Psoas muscle (tissue), 7 donors: ENCODE measurements at regions not wholly inside any gene's neighbourhood (a gene's known extent, or its start where the extent isn't known, plus 50 kb on each side); places are given as distances from the start of the nearest gene placed in this dataset.

Experiments
- ATAC-seq, 4 donors: fragments of 200-7000 bp; cut with Tn5 transposase; one replicate each; pipeline ENCODE4 v1.9.1; 2020; ENCODE audit warnings: moderate library complexity in 3 of 4, mild to moderate bottlenecking in 2 of 4
- DNase-seq, 2 donors: peaks; one replicate each; pipeline ENCODE4 v3.0.0-alpha.2; 2020
- H3K27ac ChIP-seq: fragments of 200-600 bp; one replicate; pipeline ENCODE4 v1.8.0; 2022
- H3K27me3 ChIP-seq, 3 donors: fragments of 200-600 bp in 1 of 3; one replicate each; pipeline versions ENCODE4 v1.6.1 to v1.8.0; 2013 to 2022; ENCODE audit warnings: low read length in 2 of 3, mild to moderate bottlenecking in 2 of 3, moderate library complexity in 1 of 3; ENCODE audit not compliant: insufficient read depth in 3 of 3
- H3K36me3 ChIP-seq, 2 donors: fragments of 200-600 bp in 1 of 2; one replicate each; pipeline versions ENCODE4 v1.6.1 to v1.8.0; 2013 to 2022; ENCODE audit warnings: low read depth in 1 of 2, mild to moderate bottlenecking in 1 of 2, moderate library complexity in 1 of 2; ENCODE audit not compliant: insufficient read depth in 1 of 2
- H3K4me1 ChIP-seq: fragments of 200-600 bp; one replicate; pipeline ENCODE4 v1.8.0; 2022
- H3K4me3 ChIP-seq: fragments of 200-600 bp; one replicate; pipeline ENCODE4 v1.8.0; 2022; ENCODE audit warnings: mild to moderate bottlenecking
- H3K9me3 ChIP-seq: fragments of 200-600 bp; one replicate; pipeline ENCODE4 v1.8.0; 2022
- WGBS, 3 donors: extraction: QIAGEN DNeasy Blood & Tissue Kit; methylation state at CpG; one replicate each; pipeline versions ENCODE4 v1.1.6 to v1.1.7; 2013; 5-methylcytosine and 5-hydroxymethylcytosine counted together
- intact Hi-C, 2 donors: fragments of 100-400 bp; cut with DNase I; formaldehyde crosslinking; loops; one replicate each; pipeline versions ENCODE4 v1.11.0 to v1.14.2; 2022
- TF ChIP-seq, protein P1 (sequence below): fragments of 200-600 bp; IDR thresholded peaks from one replicate; pipeline ENCODE4 v1.8.0; 2022; ENCODE audit warnings: antibody characterized with exemption
- donor health status: healthy with polysubstance abuse.
- donor health status: DM: no; HTN: no; CAD: no; lungs with moderate emphysema.
- donor health status: Bipolar disorder and iron deficiency.
- donor health status: healthy.
- donor health status: DM: yes; HTN: yes; CAD: no.
- donor health status: DM: no; HTN: no; CAD: no.
- donor health status: DM: yes; HTN: yes; CAD: no.

DNA sequence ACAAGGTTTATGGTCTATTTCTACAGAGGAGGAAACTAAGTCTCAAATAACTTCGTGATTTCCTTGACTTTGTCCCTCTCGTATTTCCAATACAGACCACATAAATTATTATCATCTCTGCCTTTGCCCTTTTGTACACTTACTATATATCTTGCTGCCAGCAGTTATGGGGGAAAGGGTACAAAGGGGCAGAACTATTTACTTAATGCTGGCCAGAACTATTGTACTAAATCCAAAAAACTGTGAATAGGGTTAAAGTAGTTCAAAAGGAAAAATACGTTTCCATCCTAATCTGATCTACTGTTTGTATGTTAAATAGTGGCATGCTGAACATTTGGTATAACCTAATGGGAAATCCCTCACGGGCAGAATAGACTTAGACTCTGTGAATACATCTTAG, 537.3 kb upstream of the SEMA6D start:
- Histone ChIP-seq H3K4me3 (no peak overlapping the region), H3K4me1 (no peaks in the 10 kb centered on the region), H3K9me3 (no peaks in the 10 kb centered on the region), H3K27me3 (peaks cover 0 to 44% (median 4%) of the 10 kb centered on the region in 3 donors), H3K36me3 (no peaks in the 10 kb centered on the region), H3K27ac (no peak overlapping the region)
- intact Hi-C loops: loop anchor here in 1 of 2 donors (5.0 kb wide), 1 partner anchor 53 kb away; no protein-coding TSS in a partner anchor
- DNase-seq (no peak), ATAC-seq (no peak)
- TF ChIP-seq, protein P1, sequence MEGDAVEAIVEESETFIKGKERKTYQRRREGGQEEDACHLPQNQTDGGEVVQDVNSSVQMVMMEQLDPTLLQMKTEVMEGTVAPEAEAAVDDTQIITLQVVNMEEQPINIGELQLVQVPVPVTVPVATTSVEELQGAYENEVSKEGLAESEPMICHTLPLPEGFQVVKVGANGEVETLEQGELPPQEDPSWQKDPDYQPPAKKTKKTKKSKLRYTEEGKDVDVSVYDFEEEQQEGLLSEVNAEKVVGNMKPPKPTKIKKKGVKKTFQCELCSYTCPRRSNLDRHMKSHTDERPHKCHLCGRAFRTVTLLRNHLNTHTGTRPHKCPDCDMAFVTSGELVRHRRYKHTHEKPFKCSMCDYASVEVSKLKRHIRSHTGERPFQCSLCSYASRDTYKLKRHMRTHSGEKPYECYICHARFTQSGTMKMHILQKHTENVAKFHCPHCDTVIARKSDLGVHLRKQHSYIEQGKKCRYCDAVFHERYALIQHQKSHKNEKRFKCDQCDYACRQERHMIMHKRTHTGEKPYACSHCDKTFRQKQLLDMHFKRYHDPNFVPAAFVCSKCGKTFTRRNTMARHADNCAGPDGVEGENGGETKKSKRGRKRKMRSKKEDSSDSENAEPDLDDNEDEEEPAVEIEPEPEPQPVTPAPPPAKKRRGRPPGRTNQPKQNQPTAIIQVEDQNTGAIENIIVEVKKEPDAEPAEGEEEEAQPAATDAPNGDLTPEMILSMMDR: no peak
- WGBS, 3 donors: 29 to 39% (median 34%) methylated on average over 4 of the region's 4 CpGs

DNA sequence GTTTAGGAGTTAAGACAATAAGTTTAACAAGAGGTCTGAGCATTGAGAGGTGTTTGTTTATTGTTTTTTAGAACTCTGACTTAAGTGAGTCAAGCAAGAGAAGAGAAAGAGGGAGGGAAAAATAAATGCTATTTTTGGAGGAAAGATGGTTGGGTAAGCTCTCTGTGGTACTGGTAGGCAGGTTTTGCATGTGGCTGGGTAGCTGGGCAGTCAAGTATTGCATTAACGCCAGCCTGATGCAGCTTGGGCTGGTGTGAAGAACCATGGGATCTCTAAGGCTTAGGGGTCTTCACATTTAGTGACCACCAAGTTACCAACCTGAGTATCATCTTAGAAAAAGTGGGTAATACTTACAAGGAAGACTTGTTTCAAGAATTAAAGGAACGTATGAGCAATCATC, 534.5 kb upstream of the SEMA6D start:
- ATAC-seq (no peak), DNase-seq (no peak)
- H3K27me3 ChIP-seq: peaks cover 3 to 56% (median 7%) of the 10 kb centered on the region in 3 donors
- H3K9me3 ChIP-seq: no peaks in the 10 kb centered on the region
- H3K27ac ChIP-seq: no peak overlapping the region
- TF ChIP-seq, protein P1: no peak
- intact Hi-C loops: no loop called here
- H3K36me3 ChIP-seq: no peaks in the 10 kb centered on the region
- 36 to 73% (median 72%) methylated on average over 2 of the region's 2 CpGs for WGBS, 3 donors
- no peaks in the 10 kb centered on the region for H3K4me1 ChIP-seq
- H3K4me3 ChIP-seq: no peak overlapping the region

DNA sequence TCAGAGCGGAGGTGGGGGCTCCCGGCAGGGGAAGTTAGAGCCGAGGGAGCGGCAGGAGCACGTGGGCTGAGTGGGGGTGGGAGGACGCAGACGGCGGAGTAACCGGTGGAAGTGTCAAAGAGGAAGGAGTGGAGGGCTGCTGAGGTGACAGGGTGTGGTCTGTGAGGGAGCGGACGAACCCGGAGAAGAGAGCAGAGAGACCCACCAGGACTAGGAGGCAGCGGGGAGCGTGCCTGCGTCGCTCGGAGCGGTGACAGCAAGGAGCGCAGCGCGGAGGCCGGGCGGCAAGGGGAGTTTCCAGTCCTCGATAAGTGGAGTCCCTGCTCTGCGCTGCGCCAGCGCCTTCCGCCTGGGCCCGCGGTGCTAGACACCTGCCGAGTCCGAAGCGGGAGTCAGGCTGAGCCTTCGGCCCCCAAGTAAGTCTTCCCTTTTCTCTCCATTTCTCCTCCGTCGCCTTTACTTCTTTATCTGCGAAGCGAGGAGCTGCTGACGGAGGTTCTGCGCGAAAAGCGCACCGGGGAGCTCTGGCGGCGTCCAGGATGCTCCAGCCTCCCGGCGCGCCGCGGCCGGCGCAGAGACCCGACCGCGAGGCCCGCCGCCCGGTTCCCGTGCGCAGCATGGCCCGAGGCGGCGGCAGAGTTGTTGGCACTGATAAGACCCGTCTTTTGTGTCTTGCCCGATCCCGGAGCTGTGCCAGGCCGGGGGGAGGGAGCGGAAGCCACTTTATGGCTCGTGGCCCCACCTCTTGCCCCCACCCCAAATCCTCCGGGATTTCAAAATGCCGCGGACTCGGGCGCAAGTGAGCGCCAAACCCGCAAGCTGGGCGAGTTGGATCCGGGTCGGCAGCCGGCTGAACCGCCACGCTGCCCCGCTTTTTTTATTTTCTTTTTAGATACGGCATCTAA, 533.0 kb upstream of the SEMA6D start:
- ATAC-seq (peak in 3 of 4 donors; percentile 42 to 73 (median 43)), DNase-seq (peak; percentile 17 to 56)
- intact Hi-C loops: no loop called here
- Histone ChIP-seq H3K36me3 (no peaks in the 10 kb centered on the region), H3K9me3 (no peaks in the 10 kb centered on the region), H3K4me1 (no peaks in the 10 kb centered on the region), H3K4me3 (peak overlapping the region; percentile 66), H3K27ac (no peak overlapping the region), H3K27me3 (peaks cover 6 to 56% (median 7%) of the 10 kb centered on the region in 3 donors)
- TF ChIP-seq, protein P1: no peak
- WGBS, 3 donors: 1% methylated on average over 82 to 84 of the region's 84 CpGs

DNA sequence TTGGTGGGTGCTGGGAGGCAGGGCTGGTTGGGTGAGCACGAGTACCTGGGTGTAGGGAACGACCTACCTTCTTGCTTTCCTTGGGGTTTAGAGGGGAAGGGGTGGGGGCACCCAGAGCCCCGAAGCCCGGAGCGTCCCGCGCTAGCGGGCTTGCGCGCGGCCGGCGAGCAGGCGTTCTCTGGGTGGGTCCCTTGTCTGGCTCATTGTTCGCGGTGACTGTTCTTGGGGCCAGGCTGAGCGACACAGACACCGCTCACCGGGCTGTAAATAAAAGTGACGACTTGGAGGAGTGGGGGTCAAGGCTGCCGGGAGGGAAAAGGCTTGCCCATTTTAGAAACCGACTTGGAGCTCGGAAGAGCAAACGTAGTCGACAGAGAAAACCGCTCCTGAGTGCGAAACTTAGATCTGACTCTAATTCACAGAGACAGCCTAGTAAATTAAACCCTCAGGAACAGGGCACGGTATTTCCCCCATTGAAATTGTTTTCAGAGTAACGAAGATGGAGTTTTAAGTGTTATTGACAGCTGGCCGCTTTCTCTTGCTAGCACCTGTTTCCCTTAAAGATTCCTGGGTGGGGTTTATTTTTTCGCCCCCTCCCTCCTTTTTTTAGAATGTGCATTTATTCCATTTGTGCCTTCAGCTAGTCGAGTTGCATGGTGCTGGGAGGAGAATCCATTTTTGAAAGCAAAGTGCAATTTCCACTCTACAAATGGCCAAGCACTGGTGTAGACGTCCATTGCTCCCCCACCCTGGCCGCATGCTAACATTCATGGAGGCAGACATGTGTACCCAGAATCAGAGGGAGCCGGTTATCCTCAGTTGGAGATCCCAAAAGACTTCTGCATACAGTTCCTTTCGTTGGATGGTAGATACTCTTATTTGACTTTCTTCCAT, 532.1 kb upstream of the SEMA6D start:
- Histone ChIP-seq H3K4me1 (no peaks in the 10 kb centered on the region), H3K27me3 (peaks cover 6 to 52% (median 7%) of the 10 kb centered on the region in 3 donors), H3K9me3 (no peaks in the 10 kb centered on the region), H3K4me3 (peak overlapping the region; percentile 66), H3K27ac (no peak overlapping the region), H3K36me3 (no peaks in the 10 kb centered on the region)
- intact Hi-C loops: no loop called here
- DNase-seq: no peak
- 8 to 9% (median 8%) methylated on average over 36 of the region's 36 CpGs for WGBS, 3 donors
- TF ChIP-seq, protein P1: no peak
- peak; percentile 54 to 68 (median 54) for ATAC-seq
